ENCODE measurements at regions not wholly inside any gene's neighbourhood (a gene's known extent, or its start where the extent isn't known, plus 50 kb on each side); places are given as distances from the start of the nearest gene placed in this dataset.

GRCh38 chr15:94135486-94136147, 95.7 kb upstream of the MCTP2 start:
- H3K27me3 Mint-ChIP-seq, result peaks cover 25% of the 10 kb centered on the region
- ChIA-PET CTCF (interaction anchor here (1.5 to 1.8 kb wide), 4 partner anchors 9 to 189 kb away, joined by 3 to 5 read pairs (median 4); no protein-coding TSS in a partner anchor), POLR2A (no interaction called here)
- no peak overlapping the region for H3K27ac Mint-ChIP-seq
- ATAC-seq (no peak), DNase-seq (no peak)
- H3K4me1 Mint-ChIP-seq (ENCODE audit: low read depth), result no peaks in the 10 kb centered on the region
- H3K4me3 Mint-ChIP-seq, result no peak overlapping the region
- no peaks in the 10 kb centered on the region for H3K36me3 Mint-ChIP-seq (ENCODE audit: low read depth)
- H3K9me3 Mint-ChIP-seq, result no peaks in the 10 kb centered on the region
- intact Hi-C loops (cut with micrococcal nuclease), result no loop called here
- no peak for TF ChIP-seq CTCF (IDR thresholded peaks at IDR 0.05)

- CTCF ChIA-PET, result interaction anchor here (1.0 to 1.1 kb wide), 2 partner anchors 12 to 32 kb away, joined by 4 to 6 read pairs; no protein-coding TSS in a partner anchor
- H3K27me3 Mint-ChIP-seq, result peaks cover 24% of the 10 kb centered on the region
Measured at GRCh38 chr15:94131875-94132274, 99.5 kb upstream of the MCTP2 start.

GRCh38 chr15:94130504-94130903, 100.9 kb upstream of the MCTP2 start:
- no peaks in the 10 kb centered on the region for H3K36me3 Mint-ChIP-seq (ENCODE audit: low read depth)
- H3K4me3 Mint-ChIP-seq, result no peak overlapping the region
- no peak overlapping the region for H3K27ac Mint-ChIP-seq
- H3K9me3 Mint-ChIP-seq, result no peaks in the 10 kb centered on the region
- no peaks in the 10 kb centered on the region for H3K4me1 Mint-ChIP-seq (ENCODE audit: low read depth)
- ChIA-PET CTCF (no interaction called here), POLR2A (no interaction called here)
- intact Hi-C loops (cut with micrococcal nuclease), result no loop called here
- TF ChIP-seq CTCF (IDR thresholded peaks at IDR 0.05), result no peak
- H3K27me3 Mint-ChIP-seq, result peaks cover 22% of the 10 kb centered on the region
- DNase-seq (no peak), ATAC-seq (no peak)

More at GRCh38 chr15:94131875-94132274, 99.5 kb upstream of the MCTP2 start:
- intact Hi-C loops (cut with micrococcal nuclease), result no loop called here
- H3K27ac Mint-ChIP-seq, result no peak overlapping the region
- POLR2A ChIA-PET, result no interaction called here
- ATAC-seq (no peak), DNase-seq (no peak)
- H3K4me1 Mint-ChIP-seq (ENCODE audit: low read depth), result no peaks in the 10 kb centered on the region
- no peak overlapping the region for H3K4me3 Mint-ChIP-seq
- no peaks in the 10 kb centered on the region for H3K36me3 Mint-ChIP-seq (ENCODE audit: low read depth)
- TF ChIP-seq CTCF (IDR thresholded peaks at IDR 0.05), result no peak
- H3K9me3 Mint-ChIP-seq, result no peaks in the 10 kb centered on the region

GRCh38 chr15:94127006-94127405, 104.4 kb upstream of the MCTP2 start:
- Mint-ChIP-seq H3K27ac (no peak overlapping the region), H3K4me3 (no peak overlapping the region), H3K27me3 (peaks cover 6% of the 10 kb centered on the region), H3K9me3 (no peaks in the 10 kb centered on the region), H3K4me1 (ENCODE audit: low read depth) (no peaks in the 10 kb centered on the region), H3K36me3 (ENCODE audit: low read depth) (no peaks in the 10 kb centered on the region)
- ATAC-seq (no peak), DNase-seq (no peak)
- ChIA-PET POLR2A (no interaction called here), CTCF (interaction anchor here (1.1 to 1.6 kb wide), 2 partner anchors 9 to 28 kb away, joined by 3 to 4 read pairs; no protein-coding TSS in a partner anchor)
- TF ChIP-seq CTCF (IDR thresholded peaks at IDR 0.05), result no peak
- intact Hi-C loops (cut with micrococcal nuclease), result no loop called here

GRCh38 chr15:94125698-94126097, 105.7 kb upstream of the MCTP2 start:
- ChIA-PET CTCF (interaction anchor here (1.6 kb wide), 1 partner anchor 11 kb away, joined by 4 read pairs; no protein-coding TSS in a partner anchor), POLR2A (no interaction called here)
- intact Hi-C loops (cut with micrococcal nuclease), result no loop called here
- H3K36me3 Mint-ChIP-seq (ENCODE audit: low read depth), result no peaks in the 10 kb centered on the region
- no peak for TF ChIP-seq CTCF (IDR thresholded peaks at IDR 0.05)
- no peak for DNase-seq
- no peaks in the 10 kb centered on the region for H3K9me3 Mint-ChIP-seq
- H3K27ac Mint-ChIP-seq, result no peak overlapping the region
- no peak overlapping the region for H3K4me3 Mint-ChIP-seq
- H3K4me1 Mint-ChIP-seq (ENCODE audit: low read depth), result no peaks in the 10 kb centered on the region
- ATAC-seq, result no peak
- peaks cover 2% of the 10 kb centered on the region for H3K27me3 Mint-ChIP-seq
